ENCODE measurements at regions not wholly inside any gene's neighbourhood (a gene's known extent, or its start where the extent isn't known, plus 50 kb on each side); places are given as distances from the start of the nearest gene placed in this dataset.

DNA sequence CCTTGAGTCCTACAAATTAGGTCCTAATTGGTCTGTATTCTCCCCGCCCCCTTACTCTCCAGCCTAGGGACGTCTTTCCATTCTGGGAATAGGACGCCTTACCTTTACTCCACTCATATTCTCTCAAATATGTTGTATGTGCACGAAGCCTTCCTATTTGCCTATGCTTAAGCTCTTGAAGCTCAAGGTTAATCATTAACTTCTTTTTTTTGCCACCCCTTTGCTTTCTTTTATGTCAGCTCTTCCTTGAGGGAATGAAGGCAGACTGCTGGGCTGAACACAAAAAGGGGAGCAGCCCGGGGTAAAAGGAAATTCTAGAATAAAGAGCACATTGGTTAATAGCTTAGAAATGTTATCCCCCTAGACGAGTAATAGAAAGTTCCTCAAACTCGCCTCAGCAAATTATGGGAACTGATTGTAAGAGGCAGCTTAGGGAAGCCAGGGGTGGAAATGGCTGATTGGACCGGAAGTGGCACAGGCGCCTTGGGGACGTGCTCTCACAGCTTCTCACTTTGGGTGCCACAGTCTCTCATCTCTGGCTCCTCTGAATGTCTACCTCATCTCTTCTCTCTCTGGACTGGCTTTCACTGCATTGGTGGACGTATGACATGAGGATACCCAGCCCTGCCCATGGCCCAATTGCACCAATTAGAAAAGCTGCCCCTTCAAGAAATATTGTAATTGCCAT, 122.3 kb upstream of the IL12B start:
- intact Hi-C loops (cut with micrococcal nuclease) (no loop called here), dilution Hi-C loops (cut with MboI; ENCODE audit: extremely low pct_ligation_motif_present, low sequenced_read_pairs) (no loop called here)
- no peak overlapping the region for H3K27ac ChIP-seq (ENCODE audit: insufficient read depth, low read depth, low read length)
- H3K79me2 ChIP-seq (ENCODE audit: control insufficient read depth, insufficient read depth, low read length): no peaks in the 10 kb centered on the region
- no peak for TF ChIP-seq POLR2AphosphoS5 (IDR thresholded peaks at IDR 0.05; ENCODE audit: insufficient read depth, low read depth, low read length)
- TF ChIP-seq FOS (IDR thresholded peaks at IDR 0.05; ENCODE audit: borderline replicate concordance, insufficient read depth, low read length): no peak
- no peak for TF ChIP-seq JUN (IDR thresholded peaks at IDR 0.05; ENCODE audit: borderline replicate concordance, insufficient read depth, insufficient read length, low read depth)
- no peak for TF ChIP-seq POLR2A (IDR thresholded peaks at IDR 0.05; ENCODE audit: low read depth, low read length)
- TF ChIP-seq, protein P1, sequence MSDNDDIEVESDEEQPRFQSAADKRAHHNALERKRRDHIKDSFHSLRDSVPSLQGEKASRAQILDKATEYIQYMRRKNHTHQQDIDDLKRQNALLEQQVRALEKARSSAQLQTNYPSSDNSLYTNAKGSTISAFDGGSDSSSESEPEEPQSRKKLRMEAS (IDR thresholded peaks at IDR 0.05; ENCODE audit: insufficient read depth, insufficient read length): no peak
- TF ChIP-seq MYC (IDR thresholded peaks at IDR 0.05; ENCODE audit: low read depth, low read length): no peak
- TF ChIP-seq EZH2 (IDR thresholded peaks at IDR 0.05; ENCODE audit: borderline replicate concordance, low read depth, low read length, severe bottlenecking): no peak
- TF ChIP-seq GATA2 (IDR thresholded peaks at IDR 0.05; ENCODE audit: insufficient read depth, insufficient read length, low read depth, low read length): no peak
- H3K27me3 ChIP-seq (ENCODE audit: control insufficient read depth in 2 of 2, insufficient read depth in 2 of 2, low read length in 2 of 2): no peaks in the 10 kb centered on the region
- H3K4me3 ChIP-seq (replicated peaks in 1 of 3; ENCODE audit: insufficient read depth in 1 of 3, low read depth in 1 of 3, low read length in 3 of 3): no peak overlapping the region
- H3K4me2 ChIP-seq (ENCODE audit: insufficient read depth, low read length): no peak overlapping the region
- no peak overlapping the region for H3K9ac ChIP-seq (replicated peaks; ENCODE audit: extremely low read depth, insufficient read depth, low read length)
- no peaks in the 10 kb centered on the region for H4K20me1 ChIP-seq (replicated peaks; ENCODE audit: control insufficient read depth, extremely low read depth, insufficient read depth, low read length)
- no peaks in the 10 kb centered on the region for H3K4me1 ChIP-seq (ENCODE audit: control insufficient read depth, extremely low read depth, insufficient read depth, low read length)
- no peak overlapping the region for H2AFZ ChIP-seq (ENCODE audit: low read depth, low read length)
- ChIA-PET POLR2A (no interaction called here), CTCF (no interaction called here)
- H3K36me3 ChIP-seq (ENCODE audit: control insufficient read depth in 2 of 2, extremely low read depth in 1 of 2, insufficient read depth in 2 of 2, low read length in 2 of 2): no peaks in the 10 kb centered on the region
- H3K9me1 ChIP-seq (replicated peaks; ENCODE audit: control insufficient read depth, extremely low read depth, insufficient read depth, low read length): no peaks in the 10 kb centered on the region
- no TSS peak for BruUV-seq (replicated peaks)
- DNase-seq (ENCODE audit: low read depth, low spot score) (no peak), FAIRE-seq (no peak)
- no peaks in the 10 kb centered on the region for H3K9me3 ChIP-seq (replicated peaks; ENCODE audit: control insufficient read depth, insufficient read depth, low read length)

DNA sequence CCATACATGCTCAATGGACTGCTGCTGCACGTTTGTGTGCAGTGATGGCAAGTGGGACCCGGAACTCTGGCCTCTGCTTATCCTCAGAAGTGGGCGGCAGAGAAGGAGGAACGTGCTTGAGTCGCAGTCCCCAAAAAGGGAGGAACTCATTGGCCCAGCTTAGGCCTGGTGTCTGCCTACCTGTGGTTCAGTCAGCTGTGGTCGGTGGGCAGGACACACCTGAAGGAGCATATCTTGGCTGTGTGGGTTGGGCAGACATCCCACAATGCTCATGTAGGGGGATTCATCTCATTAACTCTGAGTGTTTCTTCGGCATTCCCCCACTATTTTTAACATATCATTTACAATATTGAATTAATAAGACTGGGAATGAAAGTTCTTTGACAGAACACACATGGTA, 122.9 kb upstream of the IL12B start:
- POLR2A ChIA-PET: no interaction called here
- H4K20me1 ChIP-seq (replicated peaks; ENCODE audit: control insufficient read depth, extremely low read depth, insufficient read depth, low read length): no peaks in the 10 kb centered on the region
- H3K9ac ChIP-seq (replicated peaks; ENCODE audit: extremely low read depth, insufficient read depth, low read length): no peak overlapping the region
- no peaks in the 10 kb centered on the region for H3K79me2 ChIP-seq (ENCODE audit: control insufficient read depth, insufficient read depth, low read length)
- no peaks in the 10 kb centered on the region for H3K27me3 ChIP-seq (ENCODE audit: control insufficient read depth in 2 of 2, insufficient read depth in 2 of 2, low read length in 2 of 2)
- H3K36me3 ChIP-seq (ENCODE audit: control insufficient read depth in 2 of 2, extremely low read depth in 1 of 2, insufficient read depth in 2 of 2, low read length in 2 of 2): no peaks in the 10 kb centered on the region
- no peak for DNase-seq (ENCODE audit: low read depth, low spot score)
- no peak overlapping the region for H2AFZ ChIP-seq (ENCODE audit: low read depth, low read length)
- no peak overlapping the region for H3K4me2 ChIP-seq (ENCODE audit: insufficient read depth, low read length)
- intact Hi-C loops (cut with micrococcal nuclease) (no loop called here), dilution Hi-C loops (cut with MboI; ENCODE audit: extremely low pct_ligation_motif_present, low sequenced_read_pairs) (no loop called here)
- no peaks in the 10 kb centered on the region for H3K4me1 ChIP-seq (ENCODE audit: control insufficient read depth, extremely low read depth, insufficient read depth, low read length)
- no peaks in the 10 kb centered on the region for H3K9me1 ChIP-seq (replicated peaks; ENCODE audit: control insufficient read depth, extremely low read depth, insufficient read depth, low read length)
- H3K4me3 ChIP-seq (replicated peaks in 1 of 3; ENCODE audit: insufficient read depth in 1 of 3, low read depth in 1 of 3, low read length in 3 of 3): no peak overlapping the region
- no TSS peak for BruUV-seq (replicated peaks)
- CTCF ChIA-PET: no interaction called here
- H3K9me3 ChIP-seq (replicated peaks; ENCODE audit: control insufficient read depth, insufficient read depth, low read length): no peaks in the 10 kb centered on the region
- no peak overlapping the region for H3K27ac ChIP-seq (ENCODE audit: insufficient read depth, low read depth, low read length)
- TF ChIP-seq JUN (IDR thresholded peaks at IDR 0.05; ENCODE audit: borderline replicate concordance, insufficient read depth, insufficient read length, low read depth) (no peak), FOS (IDR thresholded peaks at IDR 0.05; ENCODE audit: borderline replicate concordance, insufficient read depth, low read length) (no peak), POLR2AphosphoS5 (IDR thresholded peaks at IDR 0.05; ENCODE audit: insufficient read depth, low read depth, low read length) (no peak), EZH2 (IDR thresholded peaks at IDR 0.05; ENCODE audit: borderline replicate concordance, low read depth, low read length, severe bottlenecking) (no peak), GATA2 (IDR thresholded peaks at IDR 0.05; ENCODE audit: insufficient read depth, insufficient read length, low read depth, low read length) (no peak)
- no peak for FAIRE-seq
